SU-DHL-6 (cell line): ENCODE measurements at regions not wholly inside any gene's neighbourhood (a gene's known extent, or its start where the extent isn't known, plus 50 kb on each side); places are given as distances from the start of the nearest gene placed in this dataset.

Source experiments
- H2AFZ ChIP-seq: fragments of 200-600 bp; sonication (generic); 2 replicates; pipeline ENCODE4 v1.6.1; 2014; ENCODE audit warnings: low read depth, mild to moderate bottlenecking, moderate library complexity, mixed read lengths, antibody characterized with exemption, low read length; ENCODE audit not compliant: severe bottlenecking
- H3F3A ChIP-seq: fragments of 200-600 bp; shearing (Covaris generic); 2 replicates; pipeline ENCODE4 v1.6.0; 2016; ENCODE audit warnings: antibody characterized with exemption, mild to moderate bottlenecking; ENCODE audit not compliant: insufficient read depth
- H3K27ac ChIP-seq: fragments of 200-600 bp; sonication (generic); 2 replicates; pipeline ENCODE4 v1.5.1; 2016; ENCODE audit warnings: low read depth, mild to moderate bottlenecking, low read length, moderate library complexity, mixed read lengths
- H3K27me3 ChIP-seq: fragments of 200-600 bp; sonication (generic), shearing (Covaris generic); 2 replicates; pipeline ENCODE4 v1.6.0; 2014; ENCODE audit warnings: mild to moderate bottlenecking, low read length
- H3K36me3 ChIP-seq: fragments of 200-600 bp; sonication (generic); 2 replicates; pipeline ENCODE4 v1.6.1; 2014; ENCODE audit warnings: mild to moderate bottlenecking, low read length, mixed read lengths
- H3K4me2 ChIP-seq: fragments of 300-600, 200-600 bp; shearing (Covaris generic), sonication (generic); 2 replicates; pipeline ENCODE4 v1.6.0; 2014; ENCODE audit warnings: low read length, low read depth, mild to moderate bottlenecking; ENCODE audit not compliant: poor library complexity, severe bottlenecking
- H3K4me3 ChIP-seq: fragments of 200-600 bp; sonication (generic); 2 replicates; pipeline ENCODE4 v1.5.1; 2014; ENCODE audit warnings: antibody characterized with exemption, low read length, mild to moderate bottlenecking, mixed read lengths; ENCODE audit not compliant: insufficient read depth, poor library complexity, severe bottlenecking
- H3K79me2 ChIP-seq: fragments of 200-600 bp; sonication (generic); 2 replicates; pipeline ENCODE4 v1.6.1; 2014; ENCODE audit warnings: mild to moderate bottlenecking, low read length, moderate library complexity; ENCODE audit not compliant: insufficient read depth
- H3K9ac ChIP-seq: fragments of 200-600 bp; sonication (generic); 2 replicates; pipeline ENCODE4 v1.7.0; 2014; ENCODE audit warnings: mild to moderate bottlenecking, low read length
- H3K9me2 ChIP-seq: fragments of 200-600 bp; sonication (generic); replicated peaks from 2 replicates; pipeline ENCODE4 v1.6.1; 2014; ENCODE audit warnings: low read length; ENCODE audit not compliant: insufficient read depth
- H3K9me3 ChIP-seq: fragments of 200-600 bp; sonication (generic); 2 replicates; pipeline ENCODE4 v1.6.1; 2014; ENCODE audit warnings: low read length, mixed read lengths; ENCODE audit not compliant: insufficient read depth
- H4K20me1 ChIP-seq: fragments of 200-600 bp; sonication (generic); 2 replicates; pipeline ENCODE4 v1.6.1; 2014; ENCODE audit warnings: low read depth, mild to moderate bottlenecking, antibody characterized with exemption, low read length, moderate library complexity, mixed read lengths
- EZH2phosphoT487 ChIP-seq: fragments of 200-600 bp; sonication (generic), shearing (Covaris generic); conservative IDR thresholded peaks from 2 replicates; pipeline ENCODE4 v1.6.1; 2018; ENCODE audit warnings: mild to moderate bottlenecking, antibody characterized with exemption, low read length, moderate library complexity, mixed read lengths
- TF ChIP-seq, protein P1 (sequence below): fragments of 200-600 bp; sonication (generic); IDR thresholded peaks from one replicate; pipeline ENCODE4 v1.5.1; 2017; ENCODE audit warnings: antibody characterized with exemption, mild to moderate bottlenecking, low read length, moderate library complexity; ENCODE audit not compliant: insufficient read depth, poor library complexity, severe bottlenecking

DNA sequence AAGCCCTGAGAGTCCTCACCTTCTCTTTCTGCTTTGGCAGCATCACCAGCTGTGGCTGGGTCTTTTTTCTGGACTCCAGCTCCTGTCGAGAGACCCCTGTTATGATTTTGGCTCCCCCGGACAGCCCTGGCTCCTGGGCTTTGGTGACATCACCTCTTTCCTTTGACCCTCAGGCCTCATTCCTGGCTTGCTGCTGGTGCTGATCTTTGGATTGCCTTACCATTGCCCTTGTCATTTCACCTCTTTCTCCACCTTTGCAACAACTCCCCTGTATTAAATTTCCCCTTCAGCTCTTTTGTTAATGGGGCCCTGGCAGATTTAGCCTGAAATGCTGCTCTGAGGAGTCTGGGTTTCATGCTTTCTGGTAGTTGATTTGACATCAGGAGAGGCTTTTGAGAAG is 322.8 kb downstream of the ZSWIM6 start:
- Histone ChIP-seq H3K27ac (no peak overlapping the region), H3K9me2 (no peaks in the 10 kb centered on the region), H3K79me2 (no peaks in the 10 kb centered on the region), H3K27me3 (no peaks in the 10 kb centered on the region), H3K36me3 (no peaks in the 10 kb centered on the region), H3K9me3 (no peaks in the 10 kb centered on the region), H3K4me2 (no peak overlapping the region), H3K4me3 (no peak overlapping the region), H2AFZ (no peak overlapping the region), H4K20me1 (peaks cover 4% of the 10 kb centered on the region; the same call in 1 of the 2 replicates), H3K9ac (no peak overlapping the region), H3F3A (no peaks in the 10 kb centered on the region)
- no peak for TF ChIP-seq EZH2phosphoT487
- TF ChIP-seq, protein P1, sequence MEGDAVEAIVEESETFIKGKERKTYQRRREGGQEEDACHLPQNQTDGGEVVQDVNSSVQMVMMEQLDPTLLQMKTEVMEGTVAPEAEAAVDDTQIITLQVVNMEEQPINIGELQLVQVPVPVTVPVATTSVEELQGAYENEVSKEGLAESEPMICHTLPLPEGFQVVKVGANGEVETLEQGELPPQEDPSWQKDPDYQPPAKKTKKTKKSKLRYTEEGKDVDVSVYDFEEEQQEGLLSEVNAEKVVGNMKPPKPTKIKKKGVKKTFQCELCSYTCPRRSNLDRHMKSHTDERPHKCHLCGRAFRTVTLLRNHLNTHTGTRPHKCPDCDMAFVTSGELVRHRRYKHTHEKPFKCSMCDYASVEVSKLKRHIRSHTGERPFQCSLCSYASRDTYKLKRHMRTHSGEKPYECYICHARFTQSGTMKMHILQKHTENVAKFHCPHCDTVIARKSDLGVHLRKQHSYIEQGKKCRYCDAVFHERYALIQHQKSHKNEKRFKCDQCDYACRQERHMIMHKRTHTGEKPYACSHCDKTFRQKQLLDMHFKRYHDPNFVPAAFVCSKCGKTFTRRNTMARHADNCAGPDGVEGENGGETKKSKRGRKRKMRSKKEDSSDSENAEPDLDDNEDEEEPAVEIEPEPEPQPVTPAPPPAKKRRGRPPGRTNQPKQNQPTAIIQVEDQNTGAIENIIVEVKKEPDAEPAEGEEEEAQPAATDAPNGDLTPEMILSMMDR, result no peak

DNA sequence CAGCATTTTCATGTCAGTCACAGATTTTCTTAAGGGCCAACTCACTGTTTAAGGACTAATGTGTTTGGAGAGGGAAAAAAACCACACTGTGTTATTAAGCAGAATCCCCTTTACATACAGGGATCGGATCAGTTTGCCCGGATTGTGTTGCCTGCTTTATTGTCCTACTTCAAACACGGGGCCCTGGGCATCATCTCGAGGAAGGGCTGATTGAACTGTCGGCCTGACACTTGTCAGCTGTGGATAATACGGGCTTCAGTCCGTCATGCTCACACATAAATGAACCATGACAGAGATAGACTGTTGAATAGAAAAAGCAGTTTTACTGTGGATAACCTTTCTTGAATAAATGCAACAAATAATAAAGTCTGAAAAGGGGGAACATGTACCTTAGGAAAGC is 325.0 kb downstream of the ZSWIM6 start:
- Histone ChIP-seq H3K79me2 (no peaks in the 10 kb centered on the region), H3K4me2 (no peak overlapping the region), H3K9ac (no peak overlapping the region), H3K36me3 (no peaks in the 10 kb centered on the region), H4K20me1 (peaks cover 4% of the 10 kb centered on the region; the same call in 1 of the 2 replicates), H3F3A (no peaks in the 10 kb centered on the region), H3K4me3 (no peak overlapping the region), H2AFZ (no peak overlapping the region), H3K9me3 (no peaks in the 10 kb centered on the region), H3K27me3 (no peaks in the 10 kb centered on the region), H3K27ac (no peak overlapping the region), H3K9me2 (no peaks in the 10 kb centered on the region)
- TF ChIP-seq, protein P1, result no peak
- no peak for TF ChIP-seq EZH2phosphoT487

DNA sequence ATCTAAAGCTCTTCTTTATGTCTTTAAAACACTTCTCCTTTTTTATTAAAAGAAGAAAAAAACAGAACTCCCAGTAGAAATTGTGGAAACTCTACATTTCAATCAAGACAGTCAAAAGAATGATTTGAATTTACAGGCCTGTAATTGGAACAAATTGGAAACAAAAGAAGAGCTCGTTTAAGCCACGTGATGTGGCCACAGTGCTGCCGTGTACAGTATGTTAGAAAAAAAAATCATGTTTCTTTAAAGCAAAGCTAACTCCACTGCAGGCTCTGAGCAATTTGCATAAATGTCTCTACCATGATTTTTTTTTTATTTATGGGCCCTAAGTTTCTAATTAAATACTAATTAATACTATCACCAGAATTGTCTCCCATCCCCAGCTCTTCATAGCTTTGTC is 325.6 kb downstream of the ZSWIM6 start:
- Histone ChIP-seq H3K9me2 (no peaks in the 10 kb centered on the region), H3K4me2 (no peak overlapping the region), H3K79me2 (no peaks in the 10 kb centered on the region), H3K36me3 (no peaks in the 10 kb centered on the region), H3K27me3 (no peaks in the 10 kb centered on the region), H4K20me1 (peaks cover 4% of the 10 kb centered on the region; the same call in 1 of the 2 replicates), H3F3A (no peaks in the 10 kb centered on the region), H2AFZ (no peak overlapping the region), H3K9me3 (no peaks in the 10 kb centered on the region), H3K4me3 (no peak overlapping the region), H3K27ac (no peak overlapping the region), H3K9ac (no peak overlapping the region)
- no peak for TF ChIP-seq EZH2phosphoT487
- TF ChIP-seq, protein P1, result no peak

DNA sequence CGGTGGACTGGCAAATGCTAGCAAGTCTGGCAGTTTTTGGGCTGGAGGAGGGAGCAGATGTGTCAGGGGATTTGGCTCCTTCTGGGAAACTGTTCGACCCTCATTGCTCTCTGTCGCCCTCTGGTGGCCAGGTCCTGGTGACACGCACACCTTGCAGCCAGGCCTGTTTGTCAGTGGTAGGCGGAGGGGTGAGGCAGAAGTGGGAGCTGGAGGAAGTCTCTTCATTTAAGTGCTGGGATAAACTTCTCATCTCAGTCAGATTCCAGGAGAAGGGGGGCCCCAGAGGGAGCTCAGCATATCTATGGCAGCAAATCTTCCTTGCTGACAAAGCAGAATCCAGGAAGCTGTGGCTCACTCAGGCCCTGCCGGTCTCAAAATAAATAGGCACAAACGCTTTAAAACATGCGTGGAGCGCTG is 326.5 kb downstream of the ZSWIM6 start:
- TF ChIP-seq, protein P1, result peak; percentile 80
- no peak for TF ChIP-seq EZH2phosphoT487
- no peaks in the 10 kb centered on the region for H3K27me3 ChIP-seq
- no peak overlapping the region for H3K4me2 ChIP-seq
- H3K9me2 ChIP-seq, result no peaks in the 10 kb centered on the region
- no peaks in the 10 kb centered on the region for H3K79me2 ChIP-seq
- H3F3A ChIP-seq, result no peaks in the 10 kb centered on the region
- no peak overlapping the region for H2AFZ ChIP-seq
- no peaks in the 10 kb centered on the region for H3K9me3 ChIP-seq
- no peak overlapping the region for H3K4me3 ChIP-seq
- peaks cover 4% of the 10 kb centered on the region; the same call in 1 of the 2 replicates for H4K20me1 ChIP-seq
- H3K36me3 ChIP-seq, result no peaks in the 10 kb centered on the region
- H3K9ac ChIP-seq, result no peak overlapping the region
- no peak overlapping the region for H3K27ac ChIP-seq
